Left renal cortex interstitium (tissue), 4 donors: ENCODE measurements at regions not wholly inside any gene's neighbourhood (a gene's known extent, or its start where the extent isn't known, plus 50 kb on each side); places are given as distances from the start of the nearest gene placed in this dataset.

Experiments used
- DNase-seq, 4 donors: peaks; one replicate each; pipeline ENCODE4 v3.0.0-alpha.2; 2013; ENCODE audit warnings: low read depth in 4 of 4, low spot score in 2 of 4, missing footprints in 1 of 4

- DNase-seq, result no peak
Observed at GRCh38 chr20:60124776-60125381, 166.7 kb downstream of the CDH26 start.

- DNase-seq, result no peak
Observed at GRCh38 chr20:60125513-60125912, 167.3 kb downstream of the CDH26 start.

- DNase-seq, result no peak
Observed at GRCh38 chr20:60126975-60127374, 168.8 kb downstream of the CDH26 start.

GRCh38 chr20:60131375-60131774 is 173.2 kb downstream of the CDH26 start:
- DNase-seq, result no peak

GRCh38 chr20:60132162-60132826 is 174.1 kb downstream of the CDH26 start:
- no peak for DNase-seq

GRCh38 chr20:60132827-60133670 is 174.8 kb downstream of the CDH26 start:
- no peak for DNase-seq

- DNase-seq, result no peak
Observed at GRCh38 chr20:60135276-60135675, 177.1 kb downstream of the CDH26 start.

GRCh38 chr20:60136645-60137401 is 178.6 kb downstream of the CDH26 start:
- no peak for DNase-seq

GRCh38 chr20:60137657-60138245 is 179.5 kb downstream of the CDH26 start:
- DNase-seq, result no peak

- peak in 2 of 4 donors; percentile 11 to 25 for DNase-seq
Observed at GRCh38 chr20:60138256-60139220, 180.3 kb downstream of the CDH26 start.

- no peak for DNase-seq
Observed at GRCh38 chr20:60139663-60140446, 181.6 kb downstream of the CDH26 start.

GRCh38 chr20:60142587-60142986 is 184.4 kb downstream of the CDH26 start:
- no peak for DNase-seq

- DNase-seq, result no peak
Observed at GRCh38 chr20:60143261-60143842, 185.1 kb downstream of the CDH26 start.

- DNase-seq, result no peak
Observed at GRCh38 chr20:60144404-60144803, 186.2 kb downstream of the CDH26 start.

- no peak for DNase-seq
Observed at GRCh38 chr20:60144974-60145527, 186.8 kb downstream of the CDH26 start.

- no peak for DNase-seq
Observed at GRCh38 chr20:60147004-60147403, 188.8 kb downstream of the CDH26 start.

GRCh38 chr20:60148885-60149284 is 190.7 kb downstream of the CDH26 start:
- DNase-seq, result no peak

GRCh38 chr20:60152792-60153191 is 194.6 kb downstream of the CDH26 start:
- no peak for DNase-seq
